NCI-H82 (cell line): ENCODE measurements at regions not wholly inside any gene's neighbourhood (a gene's known extent, or its start where the extent isn't known, plus 50 kb on each side); places are given as distances from the start of the nearest gene placed in this dataset.

Experiments used
- DNase-seq: peaks from one replicate; lab custom pipeline; 2025; lab: John Stamatoyannopoulos, UW

DNA sequence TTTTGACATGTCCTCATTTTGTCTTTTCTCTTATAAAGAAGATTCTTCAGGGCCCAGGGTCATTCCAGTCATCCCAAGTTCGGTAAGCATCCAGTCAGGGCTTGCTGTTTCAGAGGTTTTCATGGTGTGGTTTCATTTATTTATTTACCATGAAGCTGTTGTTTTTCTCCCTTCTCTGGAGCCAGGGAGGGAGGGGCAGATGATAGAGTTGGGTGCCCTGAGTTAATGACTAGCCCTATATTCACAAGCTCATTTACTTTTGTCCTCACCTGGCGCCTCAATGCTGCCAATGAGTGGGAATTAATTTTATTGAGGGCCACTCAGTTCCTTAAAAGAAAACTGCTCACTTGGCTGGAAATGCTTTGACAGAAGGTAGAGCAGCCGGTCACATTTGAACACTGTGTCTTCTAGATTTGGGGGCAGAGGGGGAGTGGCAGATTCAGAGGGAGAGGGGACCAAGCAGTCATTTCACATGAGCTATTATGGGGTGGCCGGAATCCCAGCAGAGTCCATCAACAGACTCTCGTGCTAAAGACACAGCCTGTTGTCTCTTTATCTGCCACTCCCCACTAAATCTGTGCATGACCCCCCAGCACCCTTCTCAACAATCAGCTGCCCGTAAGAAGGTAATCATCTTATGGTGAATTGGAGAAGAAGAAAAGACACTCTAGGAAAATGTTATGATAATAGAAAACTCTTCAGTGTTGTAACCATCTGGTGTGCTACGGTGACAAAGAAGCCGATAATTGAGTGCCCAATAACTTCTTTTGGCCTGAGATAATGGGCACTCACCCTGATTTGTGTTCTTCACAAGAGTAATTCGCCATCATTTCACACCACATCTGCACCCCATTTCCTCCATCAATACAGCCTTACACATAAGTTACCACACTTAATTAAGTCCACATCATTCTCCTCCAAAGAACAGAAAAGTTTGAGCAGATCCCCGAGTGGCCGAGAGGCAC, 573.5 kb upstream of the JAG1 start:
- peak; percentile 6 for DNase-seq

DNA sequence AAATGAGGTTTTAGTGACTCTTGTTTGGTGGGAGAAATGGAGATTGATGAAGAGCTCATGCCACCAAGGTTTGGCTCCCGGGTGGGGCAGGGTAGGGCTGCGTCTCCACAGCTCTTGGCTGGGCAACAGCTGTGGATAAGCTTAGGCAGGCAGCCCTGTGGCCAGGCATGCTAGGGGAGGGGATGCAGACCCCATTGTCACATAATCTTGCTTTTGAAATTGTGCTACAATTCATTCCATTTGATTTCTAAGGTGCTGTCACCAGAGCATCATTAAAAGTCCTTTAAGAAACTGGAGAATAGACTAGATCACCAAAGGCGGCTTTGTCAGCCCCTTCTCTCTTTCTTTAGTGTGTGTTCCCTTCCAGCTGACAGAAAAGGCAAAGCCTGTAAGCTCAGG, 574.2 kb upstream of the JAG1 start:
- peak; percentile 17 for DNase-seq

DNA sequence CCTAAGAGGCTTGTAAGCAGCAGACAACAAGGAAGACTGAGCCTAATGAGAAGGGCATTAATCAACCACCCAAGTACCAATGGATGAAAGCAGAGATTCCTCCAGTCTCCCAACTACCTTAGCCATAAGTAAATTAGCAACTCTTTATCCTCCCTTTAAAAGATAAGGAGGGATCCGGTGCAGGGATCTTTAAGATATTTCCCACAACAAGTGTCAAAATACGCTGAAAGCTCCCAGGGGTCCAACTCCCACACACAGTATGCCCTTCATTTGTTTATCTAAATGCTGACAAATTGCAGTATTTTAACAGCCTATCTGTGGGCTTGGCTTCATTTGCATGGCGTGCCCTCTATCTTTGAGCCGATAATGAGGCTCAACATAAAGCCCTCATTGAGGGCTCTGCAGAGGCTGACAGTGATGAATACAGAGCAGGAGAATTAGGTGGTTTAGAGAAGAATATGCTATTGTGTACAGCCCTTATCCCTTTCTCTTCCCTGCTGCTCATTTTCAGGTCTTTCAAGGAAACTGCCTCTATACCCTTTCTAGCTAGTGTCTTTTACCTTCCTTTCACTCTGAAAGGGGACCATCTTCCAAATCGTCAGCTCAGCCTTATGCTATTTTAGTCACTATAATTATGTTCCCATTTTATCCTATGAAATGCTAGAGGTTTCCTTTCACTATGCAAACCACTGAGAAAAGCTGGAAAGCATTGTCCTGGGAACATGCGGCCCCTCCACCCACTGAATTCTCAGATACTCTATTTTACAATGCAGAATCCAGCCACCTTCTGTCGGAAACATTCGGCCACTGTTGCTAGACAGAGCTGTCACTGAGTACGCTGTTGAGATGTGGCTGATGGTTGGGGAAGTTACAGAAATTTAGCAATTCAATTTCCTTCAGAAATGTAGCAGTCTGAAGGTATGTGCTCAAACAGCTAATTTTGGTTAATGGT, 575.2 kb upstream of the JAG1 start:
- DNase-seq, result peak; percentile 97

DNA sequence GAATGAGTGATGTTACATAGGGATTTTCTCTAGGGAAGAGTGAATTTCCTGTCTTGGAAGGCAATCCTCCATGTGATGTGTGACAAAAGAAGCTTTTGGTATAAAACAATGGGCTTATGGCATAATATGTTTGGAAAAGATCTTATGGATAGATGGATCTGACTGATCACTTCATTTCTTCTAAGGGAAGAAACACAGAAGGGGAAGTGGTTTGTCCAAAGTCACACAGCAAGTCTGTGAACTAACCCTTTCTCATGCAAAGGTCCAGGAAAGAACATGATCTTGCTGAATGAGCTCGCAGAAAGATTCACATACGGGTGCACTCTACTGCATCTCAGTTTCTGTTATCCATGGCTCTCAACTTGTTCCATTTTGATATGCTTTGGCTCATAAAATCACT, 575.9 kb upstream of the JAG1 start:
- DNase-seq, result no peak

DNA sequence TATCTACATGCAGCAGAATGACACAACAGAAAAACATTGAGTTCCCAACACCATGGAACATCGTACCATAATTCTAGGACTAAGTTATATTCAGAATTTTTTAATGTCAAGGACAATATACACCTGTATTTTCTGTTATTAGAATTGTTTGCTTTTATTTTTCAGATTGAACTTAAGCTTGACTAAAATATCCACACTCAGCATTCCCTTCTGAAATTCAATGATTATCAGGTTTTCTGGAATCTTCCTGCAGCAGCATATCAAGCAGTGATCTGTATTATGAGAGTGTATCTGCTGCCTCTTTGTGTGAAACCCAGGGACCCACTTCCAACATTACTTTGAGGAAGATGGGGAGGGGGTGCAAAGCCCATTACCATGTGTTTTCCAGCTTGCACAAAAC, 578.6 kb upstream of the JAG1 start:
- DNase-seq, result no peak

DNA sequence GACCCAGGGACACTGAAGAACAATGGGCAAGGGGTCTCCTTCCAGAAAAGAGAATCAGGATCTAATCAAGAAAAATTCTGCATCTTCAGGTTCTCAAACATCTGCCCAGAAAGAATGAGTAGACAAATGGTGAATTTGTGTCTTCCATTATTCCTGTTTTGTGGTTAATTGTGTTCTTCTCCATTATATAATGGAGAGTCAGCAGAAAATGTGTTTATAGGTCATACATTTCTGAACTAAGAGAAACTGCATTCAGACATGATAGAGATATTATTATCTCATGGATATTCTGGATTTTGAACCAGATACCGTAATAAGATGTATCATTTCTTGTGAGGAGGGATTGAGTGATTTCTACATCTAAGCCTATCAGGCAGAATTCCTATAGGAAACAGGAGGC, 581.7 kb upstream of the JAG1 start:
- DNase-seq, result no peak

DNA sequence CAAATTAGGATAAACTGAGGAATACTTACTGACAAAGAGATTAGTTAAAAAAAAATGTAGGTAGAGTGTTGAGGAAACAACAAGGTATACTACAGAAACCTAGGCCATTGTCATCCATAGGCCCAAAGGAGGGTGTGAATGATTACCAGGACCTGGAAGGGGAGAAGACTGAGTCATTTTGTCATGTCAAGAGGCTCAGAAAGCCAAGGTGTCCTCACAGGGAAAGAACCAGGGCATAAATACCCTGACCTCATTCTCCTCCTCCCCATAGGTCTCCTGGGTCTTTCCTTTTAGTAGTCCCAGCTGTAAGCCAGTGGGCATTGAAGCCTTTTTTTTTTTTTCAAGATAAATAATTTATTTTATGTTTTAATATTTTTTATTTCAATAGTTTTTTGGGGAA, 582.1 kb upstream of the JAG1 start:
- DNase-seq, result no peak

DNA sequence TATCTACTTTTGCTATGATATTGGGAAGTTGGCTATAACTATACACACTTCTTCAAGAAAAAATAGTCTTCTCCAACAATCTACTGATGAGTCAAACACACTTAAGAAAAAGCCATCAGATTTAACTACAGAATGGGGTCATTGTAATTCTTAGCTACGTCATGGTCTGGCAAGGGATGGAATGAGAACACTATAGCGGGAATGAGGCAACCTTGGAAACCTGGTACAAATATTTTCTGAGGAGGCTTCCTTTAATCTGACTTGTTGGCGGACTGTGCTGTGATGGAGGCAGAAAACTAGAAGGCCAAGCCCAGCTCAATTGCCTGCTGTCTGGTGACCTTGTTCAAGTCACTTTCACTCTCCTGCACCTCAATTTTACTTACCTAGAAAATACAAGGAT, 586.8 kb upstream of the JAG1 start:
- no peak for DNase-seq

DNA sequence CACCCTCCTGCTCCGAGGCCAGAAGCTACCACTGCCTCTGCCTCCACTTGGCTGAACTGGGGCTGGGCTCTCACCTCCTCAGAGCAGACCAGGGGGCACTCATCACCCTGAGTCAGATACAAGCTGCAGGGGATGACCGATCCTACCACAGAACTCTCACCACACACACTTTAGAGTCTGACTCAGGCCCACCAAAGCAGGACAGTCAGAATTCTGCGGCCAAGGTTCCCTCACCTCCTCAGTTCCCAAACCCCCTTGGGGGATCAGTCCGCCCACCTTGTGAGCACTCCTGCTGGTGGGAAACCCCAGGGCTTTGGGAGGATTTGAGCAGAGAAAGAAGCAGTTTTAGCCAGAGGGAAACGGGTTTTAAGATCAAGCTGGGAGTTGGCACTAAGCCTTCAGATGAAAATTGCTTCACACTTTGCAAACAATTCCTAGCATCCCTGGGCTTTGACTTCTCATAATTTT, 587.8 kb upstream of the JAG1 start:
- DNase-seq, result no peak

DNA sequence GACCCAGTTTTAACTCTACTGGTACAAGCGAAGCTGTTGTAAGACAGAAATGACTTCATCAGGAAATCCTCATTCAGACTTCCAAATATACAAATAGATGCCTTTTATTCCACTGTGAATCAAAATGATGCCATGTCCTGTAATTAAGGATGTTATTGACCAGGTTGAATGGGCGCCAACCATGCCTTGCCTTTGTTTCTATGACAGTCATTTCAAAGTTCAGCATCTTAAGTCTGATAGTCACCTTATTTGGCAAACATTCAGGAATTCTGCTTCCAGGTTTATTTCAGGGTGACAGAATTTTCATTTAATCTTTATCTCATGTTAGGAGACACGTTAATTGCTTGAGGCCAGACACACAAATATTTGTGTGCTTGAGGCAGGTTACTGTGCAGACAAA, 592.8 kb upstream of the JAG1 start:
- DNase-seq, result no peak

DNA sequence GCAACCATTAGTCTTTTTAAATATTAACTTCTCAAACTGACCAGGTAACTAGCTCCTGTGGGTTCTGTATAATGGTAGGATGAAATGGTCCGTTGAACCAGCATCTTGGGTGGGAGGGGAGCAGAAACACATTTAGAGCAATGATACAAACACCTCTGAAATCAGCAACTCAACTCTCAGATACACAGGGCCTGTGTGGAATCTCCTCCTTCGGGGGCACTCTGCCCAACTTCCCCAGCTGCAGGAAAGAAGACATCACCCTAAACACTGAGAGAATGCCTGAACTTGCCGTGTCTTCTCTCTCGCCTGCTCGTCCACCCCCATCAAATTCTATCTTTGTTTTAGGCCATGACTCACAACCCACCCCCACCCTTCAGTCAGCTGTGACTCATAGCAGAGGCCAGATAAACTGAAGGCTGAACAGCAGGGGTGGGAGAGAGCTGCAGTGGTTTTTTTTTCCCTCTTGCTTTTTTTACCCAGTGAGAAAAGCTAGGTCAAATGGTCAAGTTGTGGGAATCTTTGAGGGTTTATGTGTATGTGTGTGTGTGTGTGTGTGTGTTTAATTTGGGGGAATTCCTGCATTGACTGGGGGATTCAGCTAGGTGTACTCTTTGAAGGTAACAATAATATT, 593.4 kb upstream of the JAG1 start:
- no peak for DNase-seq

DNA sequence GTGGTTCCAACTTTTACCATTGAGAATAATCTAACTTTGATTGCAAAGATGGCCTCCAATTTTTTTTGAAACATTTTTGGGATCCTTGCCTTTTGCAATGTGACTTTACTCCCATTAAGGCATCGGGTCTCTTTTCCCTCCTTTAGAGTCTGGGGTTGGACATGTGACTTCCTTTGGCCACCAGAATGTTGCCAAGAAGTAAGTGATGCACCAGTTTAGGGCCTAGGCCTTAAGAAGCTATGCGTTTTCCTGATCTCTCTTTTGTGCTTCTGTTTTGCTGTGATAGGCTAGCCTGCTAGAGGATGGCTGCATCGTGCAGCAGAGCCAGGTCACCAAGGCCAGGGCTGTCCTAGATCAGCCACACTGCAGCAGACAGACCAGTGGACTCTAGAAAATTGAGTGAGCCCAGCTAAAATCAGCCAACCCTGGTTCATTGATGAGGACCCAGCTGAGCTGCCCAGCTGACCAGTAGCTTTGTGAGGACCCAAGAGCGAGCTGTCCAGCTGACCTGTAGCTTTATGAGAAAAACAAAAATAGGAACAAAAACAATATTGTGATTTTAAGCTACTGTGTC, 594.0 kb upstream of the JAG1 start:
- no peak for DNase-seq

DNA sequence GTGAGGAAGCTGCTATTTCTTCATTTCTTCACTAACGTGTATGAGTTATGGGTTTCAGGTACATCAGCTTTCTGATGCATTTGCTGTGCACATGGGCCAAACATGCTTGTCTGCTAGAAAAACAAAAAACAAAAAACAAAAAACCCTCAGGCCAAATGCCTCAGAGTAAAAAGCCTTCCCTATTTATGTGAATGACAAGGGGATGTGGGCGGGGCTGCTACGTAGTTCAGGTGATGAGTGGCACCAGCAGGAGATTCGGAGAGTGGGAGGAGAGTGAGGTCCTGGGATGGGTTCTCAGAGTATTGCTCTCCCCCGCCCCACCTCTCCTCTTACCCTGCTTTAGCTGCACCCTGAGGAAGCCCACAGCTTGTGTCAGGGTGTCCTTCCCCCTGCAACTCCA, 596.8 kb upstream of the JAG1 start:
- DNase-seq, result no peak

DNA sequence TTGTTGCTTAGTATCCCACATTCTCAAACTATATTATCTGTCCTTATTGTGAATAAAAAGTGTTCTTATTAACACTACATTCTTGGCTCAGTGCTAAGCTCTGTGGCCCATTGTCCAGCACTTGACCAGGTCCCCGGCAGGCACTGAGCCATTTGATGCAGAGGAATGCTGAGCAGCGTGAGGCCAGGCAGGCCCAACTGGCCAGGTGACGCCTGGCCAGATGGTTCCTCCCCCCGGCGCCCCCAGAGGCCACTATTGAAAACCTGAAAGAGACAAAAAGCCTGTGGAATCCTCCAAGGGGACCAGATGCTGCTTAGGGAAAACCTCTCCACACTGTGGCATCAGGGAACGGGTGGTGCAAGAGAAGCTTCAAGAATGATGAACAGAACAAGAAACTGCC, 597.5 kb upstream of the JAG1 start:
- peak; percentile 78 for DNase-seq

DNA sequence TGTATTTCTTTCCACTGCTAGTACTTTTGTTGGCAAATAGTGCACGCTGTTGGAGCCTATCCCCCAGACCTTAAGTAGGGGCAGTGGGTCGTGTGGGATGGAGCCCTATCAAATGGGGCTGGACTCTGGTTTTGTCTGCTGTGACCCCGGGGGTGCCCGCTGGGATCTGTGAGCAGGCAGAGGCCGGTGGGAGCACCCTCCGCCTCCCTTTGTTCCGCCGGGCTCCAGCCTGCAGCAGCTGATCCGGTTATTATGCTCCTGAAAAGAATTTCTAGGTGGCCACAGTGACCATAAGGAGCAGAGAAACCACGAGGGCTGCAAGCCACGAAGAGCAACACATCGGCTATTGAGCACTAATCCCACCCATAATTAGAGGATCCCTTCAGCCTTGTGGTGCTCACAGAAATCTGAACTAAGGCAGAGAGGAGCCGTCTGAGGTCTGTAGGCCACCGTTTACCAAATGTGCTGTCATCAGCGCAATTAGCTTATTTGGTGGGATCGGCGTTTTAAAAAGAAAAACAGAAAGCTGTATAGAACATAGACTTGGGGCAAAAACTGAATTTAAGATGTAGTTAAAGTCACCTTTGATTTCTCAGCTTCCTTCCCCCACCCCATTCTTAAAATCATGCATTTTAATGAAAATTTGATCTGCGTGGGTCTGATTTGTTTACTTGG, 598.3 kb upstream of the JAG1 start:
- DNase-seq, result peak; percentile 47

DNA sequence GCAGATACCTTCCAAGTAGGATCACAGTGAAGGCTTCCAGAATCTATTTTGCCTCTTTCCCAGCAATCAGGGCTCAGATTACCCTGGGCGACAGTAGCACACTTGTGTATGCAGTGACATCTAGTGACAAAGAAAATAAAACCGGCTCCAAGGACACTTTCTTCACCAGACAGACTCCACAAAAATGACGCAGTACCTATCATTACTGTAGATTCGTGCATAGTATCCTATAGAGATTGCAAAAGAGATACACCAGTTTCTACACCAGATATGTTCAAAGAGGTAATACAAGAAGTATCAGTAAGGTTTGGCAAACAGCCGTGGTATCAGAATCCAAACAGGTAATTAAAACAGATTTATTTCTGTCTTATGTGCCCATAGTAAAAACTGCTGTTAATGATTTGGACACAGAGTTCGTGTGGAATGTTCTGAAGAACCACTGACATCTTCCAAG, 600.4 kb upstream of the JAG1 start:
- DNase-seq, result peak; percentile 90

DNA sequence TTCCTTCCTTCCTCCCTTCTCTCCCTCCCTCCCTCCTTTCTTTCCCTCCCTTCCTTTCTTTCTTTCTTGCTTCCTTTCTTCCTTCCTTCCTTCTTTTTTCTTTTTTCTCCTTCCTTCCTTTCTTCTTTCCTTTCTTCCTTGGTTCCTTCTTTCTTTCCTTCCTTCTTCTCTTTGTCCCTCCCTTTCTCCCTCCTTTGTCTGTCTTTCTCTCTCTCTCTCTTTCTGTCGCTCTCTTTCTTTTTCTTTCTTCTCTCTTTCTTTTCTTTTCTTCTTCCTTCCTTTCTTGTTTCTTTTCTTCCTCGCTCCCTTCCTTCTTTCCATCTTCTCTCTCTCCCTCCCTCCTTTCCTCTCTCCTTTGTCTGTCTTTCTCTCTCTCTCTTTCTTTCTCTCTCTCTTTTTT, 601.9 kb upstream of the JAG1 start:
- DNase-seq, result no peak

DNA sequence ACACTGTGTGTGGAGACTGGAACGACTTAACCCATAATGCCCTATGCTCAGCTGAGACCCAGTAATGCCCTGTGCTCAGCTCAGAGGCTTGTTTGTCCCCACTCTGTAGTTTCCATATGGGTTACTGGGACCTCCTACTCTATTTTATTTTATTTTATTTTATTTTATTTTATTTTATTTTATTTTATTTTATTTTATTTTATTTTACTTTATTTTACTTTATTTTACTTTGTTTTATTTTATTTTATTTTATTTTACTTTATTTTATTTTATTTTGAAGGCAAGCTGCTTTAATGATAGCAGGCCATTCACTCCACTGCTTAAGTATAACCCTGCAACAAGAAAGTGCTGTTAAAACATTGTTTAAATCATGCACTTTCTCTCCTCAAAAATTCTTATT, 603.4 kb upstream of the JAG1 start:
- no peak for DNase-seq

DNA sequence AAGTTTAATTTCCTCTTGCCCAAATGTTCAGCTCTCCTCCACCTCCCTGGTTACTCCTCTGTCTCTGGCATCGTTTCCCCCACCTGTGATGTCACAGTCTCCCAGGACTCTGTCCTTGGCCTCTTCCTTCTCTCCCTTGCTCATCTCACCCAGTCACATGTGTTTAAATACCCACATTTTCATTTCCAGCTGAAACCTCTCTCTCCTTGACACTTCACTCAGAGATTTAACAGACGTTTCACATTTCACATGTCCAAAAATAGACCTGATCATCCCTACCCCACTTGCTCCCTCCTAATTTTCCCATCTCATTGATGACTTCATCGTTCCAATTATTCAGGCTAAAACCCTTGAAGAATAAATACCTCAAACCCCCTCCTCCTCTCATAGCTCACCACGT, 604.1 kb upstream of the JAG1 start:
- DNase-seq, result no peak

DNA sequence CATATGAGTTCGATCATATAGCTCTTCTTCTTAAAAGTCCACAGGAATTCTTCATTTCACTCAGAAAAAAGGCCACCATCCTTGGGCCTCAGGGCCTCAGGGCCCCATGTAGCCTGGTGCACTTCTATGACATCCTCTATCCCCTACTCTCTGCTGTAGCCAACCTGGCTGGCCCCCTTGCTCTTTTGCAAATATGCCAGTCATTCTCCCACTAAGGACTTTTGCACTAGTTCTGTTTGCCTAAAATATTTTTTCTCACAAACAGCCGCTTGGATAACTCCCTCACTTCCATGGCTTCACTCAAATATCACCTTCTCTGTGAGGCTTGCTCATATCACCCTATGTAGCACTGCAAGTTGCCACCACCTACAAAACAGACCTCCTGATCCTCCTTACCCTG, 604.7 kb upstream of the JAG1 start:
- no peak for DNase-seq

DNA sequence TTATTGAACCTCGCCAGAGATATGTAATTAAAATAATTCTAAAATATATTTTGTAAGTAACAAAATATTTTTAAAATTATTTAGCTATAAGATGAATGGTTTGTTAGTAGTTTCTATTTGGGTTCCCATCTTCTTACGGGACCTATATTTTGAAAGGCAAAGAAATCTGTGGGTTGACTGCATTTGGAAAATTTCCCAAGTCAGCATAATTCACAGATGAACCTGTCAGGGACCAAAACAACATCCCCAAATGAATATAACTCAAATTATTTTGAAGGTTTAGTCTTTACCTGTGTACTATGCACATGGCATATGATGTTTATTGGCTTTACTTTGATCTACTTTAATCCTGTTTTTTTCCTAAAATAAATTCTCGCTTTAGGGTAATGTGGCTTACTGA, 607.4 kb upstream of the JAG1 start:
- DNase-seq, result no peak
